Vagina (tissue), 2 donors: ENCODE measurements at regions not wholly inside any gene's neighbourhood (a gene's known extent, or its start where the extent isn't known, plus 50 kb on each side); places are given as distances from the start of the nearest gene placed in this dataset.

ENCODE experiments used
- CTCF ChIP-seq, 3 experiments: fragments of 450-650 bp in 2 of 3; fragments of 200-600 bp in 1 of 3; sonication (generic) in 1 of 3; IDR thresholded peaks; one replicate each; pipeline ENCODE4 v1.5.1; 2017 to 2019; ENCODE audit warnings: antibody characterized with exemption in 3 of 3, mild to moderate bottlenecking in 2 of 3, moderate library complexity in 2 of 3
- POLR2A ChIP-seq, 2 donors: fragments of 450-650 bp; IDR thresholded peaks; one replicate each; pipeline ENCODE4 v1.6.1; 2017; ENCODE audit warnings: antibody characterized with exemption in 2 of 2, mild to moderate bottlenecking in 2 of 2, moderate library complexity in 2 of 2
- POLR2AphosphoS5 ChIP-seq, 2 donors: sonication (generic); formaldehyde crosslinking; IDR thresholded peaks; one replicate each; pipeline ENCODE4 v1.9.0; 2017; ENCODE audit warnings: antibody characterized with exemption in 2 of 2, mild to moderate bottlenecking in 2 of 2, low read depth in 1 of 2; ENCODE audit not compliant: insufficient read depth in 1 of 2

- TF ChIP-seq CTCF (IDR thresholded peaks at IDR 0.05) (no peak), POLR2AphosphoS5 (IDR thresholded peaks at IDR 0.05; ENCODE audit: insufficient read depth in 1 of 2, low read depth in 1 of 2) (no peak), POLR2A (IDR thresholded peaks at IDR 0.05) (no peak)
Measured at GRCh38 chr10:88172159-88172558, 308.7 kb downstream of the PTEN start.
